Loucy (cell line): ENCODE measurements at regions not wholly inside any gene's neighbourhood (a gene's known extent, or its start where the extent isn't known, plus 50 kb on each side); places are given as distances from the start of the nearest gene placed in this dataset.

Source experiments
- H2AFZ ChIP-seq: fragments of 200-600 bp; sonication (generic); 2 replicates; pipeline ENCODE4 v1.6.0; 2016; ENCODE audit warnings: antibody characterized with exemption, mild to moderate bottlenecking, low read length, moderate library complexity
- H3F3A ChIP-seq: fragments of 200-600 bp; 2 replicates; pipeline ENCODE4 v1.6.0; 2016; ENCODE audit warnings: antibody characterized with exemption, low read depth, mild to moderate bottlenecking
- H3K27me3 ChIP-seq: fragments of 200-600 bp; sonication (generic); 2 replicates; pipeline ENCODE4 v1.6.1; 2014; ENCODE audit warnings: low read length, mild to moderate bottlenecking; ENCODE audit not compliant: insufficient read depth, poor library complexity, severe bottlenecking
- H3K36me3 ChIP-seq: fragments of 200-600 bp; sonication (generic); 2 replicates; pipeline ENCODE4 v1.6.1; 2016; ENCODE audit warnings: low read length; ENCODE audit not compliant: insufficient read depth
- H3K4me1 ChIP-seq: fragments of 200-600 bp; sonication (generic); 2 replicates; pipeline ENCODE4 v1.5.1; 2014; ENCODE audit warnings: low read length, mild to moderate bottlenecking; ENCODE audit not compliant: insufficient read depth, poor library complexity, severe bottlenecking
- H3K4me2 ChIP-seq: fragments of 200-600 bp; sonication (generic); 2 replicates; pipeline ENCODE4 v1.6.0; 2014; ENCODE audit warnings: antibody characterized with exemption, low read length, low read depth, mild to moderate bottlenecking; ENCODE audit not compliant: poor library complexity, severe bottlenecking
- H3K4me3 ChIP-seq: fragments of 200-600 bp; sonication (generic); 2 replicates; pipeline ENCODE4 v1.5.1; 2014; ENCODE audit warnings: low read length, mild to moderate bottlenecking, mixed read lengths; ENCODE audit not compliant: poor library complexity, severe bottlenecking
- H3K79me2 ChIP-seq: fragments of 200-600 bp; sonication (generic); 2 replicates; pipeline ENCODE4 v1.6.1; 2014; ENCODE audit warnings: low read length; ENCODE audit not compliant: insufficient read depth
- H3K9ac ChIP-seq: fragments of 200-600 bp; sonication (generic); 2 replicates; pipeline ENCODE4 v1.6.0; 2014; ENCODE audit warnings: mild to moderate bottlenecking, low read depth, low read length, moderate library complexity; ENCODE audit not compliant: poor library complexity, severe bottlenecking
- H3K9me2 ChIP-seq: fragments of 200-600 bp; sonication (generic); replicated peaks from 2 replicates; pipeline ENCODE4 v1.6.1; 2016; ENCODE audit warnings: low read depth, low read length, mixed read lengths
- H3K9me3 ChIP-seq: fragments of 200-600 bp; sonication (generic); 2 replicates; pipeline ENCODE4 v1.6.1; 2014; ENCODE audit warnings: mild to moderate bottlenecking, antibody characterized with exemption, low read length, low read depth; ENCODE audit not compliant: insufficient read depth
- H4K20me1 ChIP-seq: fragments of 200-600 bp; sonication (generic); 2 replicates; pipeline ENCODE4 v1.6.0; 2014; ENCODE audit warnings: antibody characterized with exemption, low read length, mild to moderate bottlenecking; ENCODE audit not compliant: insufficient read depth, poor library complexity, severe bottlenecking
- CTCF ChIP-seq: fragments of 200-600 bp; sonication (generic); conservative IDR thresholded peaks from 2 replicates; pipeline ENCODE4 v1.5.1; 2014; ENCODE audit warnings: mild to moderate bottlenecking, antibody characterized with exemption, low read length
- EZH2phosphoT487 ChIP-seq: fragments of 200-600 bp; IDR thresholded peaks from 2 replicates; pipeline ENCODE4 v1.6.1; 2018; ENCODE audit warnings: antibody characterized with exemption, mild to moderate bottlenecking, moderate library complexity, borderline replicate concordance

- no peaks in the 10 kb centered on the region for H3K79me2 ChIP-seq
- H2AFZ ChIP-seq: no peak overlapping the region
- H3K4me3 ChIP-seq: no peak overlapping the region
- no peaks in the 10 kb centered on the region for H3K4me1 ChIP-seq
- no peak overlapping the region for H3K4me2 ChIP-seq
- no peaks in the 10 kb centered on the region for H3K9me2 ChIP-seq
- H3F3A ChIP-seq: no peaks in the 10 kb centered on the region
- H3K27me3 ChIP-seq: no peaks in the 10 kb centered on the region
- no peak overlapping the region for H3K9ac ChIP-seq
- no peaks in the 10 kb centered on the region; the same call in 1 of the 2 replicates for H3K9me3 ChIP-seq
- no peak for TF ChIP-seq CTCF
- no peak for TF ChIP-seq EZH2phosphoT487
- H4K20me1 ChIP-seq: no peaks in the 10 kb centered on the region
- no peaks in the 10 kb centered on the region for H3K36me3 ChIP-seq
Observed at GRCh38 chr16:86395477-86395876, 114.8 kb upstream of the FOXF1 start.

GRCh38 chr16:86396422-86396821, 113.9 kb upstream of the FOXF1 start:
- no peaks in the 10 kb centered on the region for H3F3A ChIP-seq
- H3K9ac ChIP-seq: no peak overlapping the region
- no peaks in the 10 kb centered on the region for H3K4me1 ChIP-seq
- H3K4me2 ChIP-seq: no peak overlapping the region
- H3K27me3 ChIP-seq: no peaks in the 10 kb centered on the region
- H3K36me3 ChIP-seq: no peaks in the 10 kb centered on the region
- no peak overlapping the region for H2AFZ ChIP-seq
- TF ChIP-seq CTCF (no peak), EZH2phosphoT487 (no peak)
- H3K9me3 ChIP-seq: no peaks in the 10 kb centered on the region; the same call in 1 of the 2 replicates
- H4K20me1 ChIP-seq: no peaks in the 10 kb centered on the region
- no peaks in the 10 kb centered on the region for H3K79me2 ChIP-seq
- H3K9me2 ChIP-seq: no peaks in the 10 kb centered on the region
- H3K4me3 ChIP-seq: no peak overlapping the region

DNA sequence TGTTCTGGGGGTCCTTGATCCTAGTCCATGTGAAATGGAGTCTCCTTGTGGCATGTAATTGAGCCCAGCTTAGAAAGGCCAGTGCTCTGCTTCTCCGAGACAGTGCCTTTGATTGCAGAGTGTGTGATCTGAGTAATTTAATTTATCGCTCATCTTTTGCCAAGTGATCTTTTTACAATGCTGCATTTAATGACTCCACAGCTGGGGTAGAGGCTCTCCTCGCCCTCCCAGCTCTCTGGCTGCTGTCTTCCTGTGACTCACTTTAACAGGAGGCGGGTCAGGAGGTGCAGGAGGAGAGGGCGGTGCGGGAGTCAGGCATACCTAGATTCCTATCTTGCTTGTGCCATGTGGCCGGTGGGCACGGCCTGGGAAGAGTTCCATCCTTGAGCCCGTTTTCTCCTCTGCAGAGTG, 113.4 kb upstream of the FOXF1 start:
- H3K9me3 ChIP-seq: no peaks in the 10 kb centered on the region; the same call in 1 of the 2 replicates
- no peaks in the 10 kb centered on the region for H3K79me2 ChIP-seq
- no peaks in the 10 kb centered on the region for H3K36me3 ChIP-seq
- TF ChIP-seq CTCF (no peak), EZH2phosphoT487 (no peak)
- no peaks in the 10 kb centered on the region for H4K20me1 ChIP-seq
- H3F3A ChIP-seq: no peaks in the 10 kb centered on the region
- H3K27me3 ChIP-seq: no peaks in the 10 kb centered on the region
- no peak overlapping the region for H3K9ac ChIP-seq
- no peak overlapping the region for H3K4me3 ChIP-seq
- H3K4me1 ChIP-seq: no peaks in the 10 kb centered on the region
- H2AFZ ChIP-seq: no peak overlapping the region
- no peaks in the 10 kb centered on the region for H3K9me2 ChIP-seq
- no peak overlapping the region for H3K4me2 ChIP-seq
